Panc1 (cell line): ENCODE measurements at regions not wholly inside any gene's neighbourhood (a gene's known extent, or its start where the extent isn't known, plus 50 kb on each side); places are given as distances from the start of the nearest gene placed in this dataset.

ENCODE experiments used
- ATAC-seq: fragments of 200-7000 bp; cut with Tn5 transposase; 2 replicates; pipeline ENCODE4 v1.9.1; 2020; ENCODE audit warnings: mild to moderate bottlenecking, moderate library complexity
- BruUV-seq: library from RNA; stranded (reverse); fragments of 400-500 nt; replicated peaks from 2 replicates; lab custom pipeline; 2021; lab: Mats Ljungman, UMichigan
- CTCF ChIA-PET: fragments of 300-600 bp; sonication (Branson Sonifier 250); formaldehyde crosslinking; loops from one replicate; lab custom pipeline; 2022; ENCODE audit warnings: antibody characterized with exemption; lab: Charles Lee
- POLR2A ChIA-PET: fragments of 300-600 bp; sonication (Branson Sonifier 250); formaldehyde crosslinking; loops from one replicate; lab custom pipeline; 2022; ENCODE audit warnings: antibody characterized with exemption; lab: Charles Lee
- DNase-seq: peaks from one replicate; pipeline ENCODE4 v3.0.0-alpha.2; 2010; ENCODE audit warnings: low read depth, low spot score
- H3K27ac ChIP-seq: 2 replicates; pipeline ENCODE4 v1.5.1; 2011; ENCODE audit warnings: mild to moderate bottlenecking, low read length, inconsistent platforms
- H3K27me3 ChIP-seq: fragments of 200-500 bp; sonication (Bioruptor generic); 2 replicates; pipeline ENCODE4 v1.6.0; 2014; ENCODE audit warnings: low read length, inconsistent platforms; ENCODE audit not compliant: control insufficient read depth, insufficient read depth
- H3K36me3 ChIP-seq: fragments of 200-500 bp; sonication (Bioruptor generic); 2 replicates; pipeline ENCODE4 v1.5.1; 2014; ENCODE audit warnings: inconsistent platforms, mild to moderate bottlenecking, low read length, moderate library complexity; ENCODE audit not compliant: control insufficient read depth, insufficient read depth
- H3K4me1 ChIP-seq: 2 replicates; pipeline ENCODE4 v1.5.1; 2011; ENCODE audit warnings: inconsistent platforms, mild to moderate bottlenecking, low read length, moderate library complexity; ENCODE audit not compliant: control insufficient read depth, insufficient read depth
- H3K4me3 ChIP-seq, 2 experiments: 2 replicates each; pipeline ENCODE4 v1.5.1; 2011 to 2012; ENCODE audit warnings: low read depth in 2 of 2, low read length in 2 of 2, mild to moderate bottlenecking in 2 of 2, inconsistent platforms in 1 of 2, moderate library complexity in 1 of 2
- H3K9me3 ChIP-seq: fragments of 200-500 bp; sonication (Bioruptor generic); 2 replicates; pipeline ENCODE4 v1.5.1; 2014; ENCODE audit warnings: low read depth, mild to moderate bottlenecking, inconsistent platforms, low read length, moderate library complexity; ENCODE audit not compliant: control insufficient read depth, insufficient read depth
- POLR2AphosphoS5 ChIP-seq: IDR thresholded peaks from 2 replicates; pipeline ENCODE4 v1.6.1; 2012; ENCODE audit warnings: mild to moderate bottlenecking, low read depth, low read length, moderate library complexity
- REST ChIP-seq, 2 experiments: IDR thresholded peaks; 2 replicates each; pipeline ENCODE4 v1.6.1; 2011 to 2012; ENCODE audit warnings: low read depth in 2 of 2, control low read depth in 1 of 2, low read length in 1 of 2, mild to moderate bottlenecking in 1 of 2, moderate library complexity in 1 of 2; ENCODE audit not compliant: insufficient read depth in 1 of 2
- SIN3A ChIP-seq: IDR thresholded peaks from 2 replicates; pipeline ENCODE4 v1.6.1; 2012; ENCODE audit warnings: low read depth, mild to moderate bottlenecking, low read length, moderate library complexity, borderline replicate concordance; ENCODE audit not compliant: insufficient read depth
- TCF7L2 ChIP-seq: IDR thresholded peaks from 2 replicates; pipeline ENCODE4 v1.6.1; 2011; ENCODE audit warnings: mild to moderate bottlenecking, low read depth, low read length, inconsistent platforms
- in situ Hi-C: cut with HindIII; loops from 2 replicates; pipeline ENCODE4 v1.10.0; 2016; ENCODE audit warnings: low sequenced_read_pairs, low pct_unique_long_range_greater_than_20kb
- intact Hi-C: fragments of 100-400 bp; cut with micrococcal nuclease; formaldehyde crosslinking; loops from one replicate; pipeline ENCODE4 v1.10.0; 2022; ENCODE audit not compliant: unreplicated experiment
- TF ChIP-seq, protein P1 (sequence below): fragments of 450-650 bp; IDR thresholded peaks from 2 replicates; pipeline ENCODE4 v1.5.1; 2017; ENCODE audit warnings: mild to moderate bottlenecking

DNA sequence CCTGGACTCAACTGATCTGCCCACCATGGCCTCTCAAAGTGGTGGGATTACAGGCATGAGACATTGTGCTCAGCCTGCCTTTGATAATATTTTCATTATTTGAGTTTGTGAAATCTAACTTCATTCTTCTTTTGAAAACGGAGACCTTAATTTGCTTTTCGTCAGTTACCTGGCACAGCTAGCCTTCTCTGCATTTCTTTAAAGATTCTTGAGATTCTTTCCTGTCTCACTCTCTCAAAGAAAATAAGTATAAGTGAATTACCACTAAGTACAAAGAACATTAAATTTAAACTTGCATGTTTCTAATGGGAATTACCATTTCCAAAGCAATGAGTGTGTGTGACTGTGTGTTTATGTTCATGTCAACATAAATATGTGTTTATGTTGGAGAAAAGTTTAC, 187.9 kb downstream of the NFKBIZ start:
- Histone ChIP-seq H3K4me3 (no peak overlapping the region), H3K36me3 (no peaks in the 10 kb centered on the region), H3K4me1 (no peaks in the 10 kb centered on the region), H3K9me3 (no peaks in the 10 kb centered on the region), H3K27ac (no peak overlapping the region), H3K27me3 (no peaks in the 10 kb centered on the region)
- ATAC-seq, result no peak
- POLR2A ChIA-PET, result no interaction called here
- no peak for DNase-seq
- CTCF ChIA-PET, result no interaction called here
- no TSS peak for BruUV-seq
- intact Hi-C loops, result no loop called here
- in situ Hi-C loops, result no loop called here
- TF ChIP-seq, protein P1, sequence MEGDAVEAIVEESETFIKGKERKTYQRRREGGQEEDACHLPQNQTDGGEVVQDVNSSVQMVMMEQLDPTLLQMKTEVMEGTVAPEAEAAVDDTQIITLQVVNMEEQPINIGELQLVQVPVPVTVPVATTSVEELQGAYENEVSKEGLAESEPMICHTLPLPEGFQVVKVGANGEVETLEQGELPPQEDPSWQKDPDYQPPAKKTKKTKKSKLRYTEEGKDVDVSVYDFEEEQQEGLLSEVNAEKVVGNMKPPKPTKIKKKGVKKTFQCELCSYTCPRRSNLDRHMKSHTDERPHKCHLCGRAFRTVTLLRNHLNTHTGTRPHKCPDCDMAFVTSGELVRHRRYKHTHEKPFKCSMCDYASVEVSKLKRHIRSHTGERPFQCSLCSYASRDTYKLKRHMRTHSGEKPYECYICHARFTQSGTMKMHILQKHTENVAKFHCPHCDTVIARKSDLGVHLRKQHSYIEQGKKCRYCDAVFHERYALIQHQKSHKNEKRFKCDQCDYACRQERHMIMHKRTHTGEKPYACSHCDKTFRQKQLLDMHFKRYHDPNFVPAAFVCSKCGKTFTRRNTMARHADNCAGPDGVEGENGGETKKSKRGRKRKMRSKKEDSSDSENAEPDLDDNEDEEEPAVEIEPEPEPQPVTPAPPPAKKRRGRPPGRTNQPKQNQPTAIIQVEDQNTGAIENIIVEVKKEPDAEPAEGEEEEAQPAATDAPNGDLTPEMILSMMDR, result no peak
- TF ChIP-seq REST (IDR thresholded peaks at IDR 0.05; ENCODE audit: insufficient read depth in 1 of 2, low read depth in 2 of 2, low read length in 1 of 2) (no peak), SIN3A (no peak), TCF7L2 (no peak), POLR2AphosphoS5 (no peak)

- Histone ChIP-seq H3K27ac (no peak overlapping the region), H3K36me3 (no peaks in the 10 kb centered on the region), H3K4me3 (no peak overlapping the region), H3K4me1 (no peaks in the 10 kb centered on the region), H3K27me3 (no peaks in the 10 kb centered on the region), H3K9me3 (no peaks in the 10 kb centered on the region)
- ChIA-PET POLR2A (interaction anchor here (0.7 kb wide), 1 partner anchor 77 kb away, joined by 4 read pairs; no protein-coding TSS in a partner anchor), CTCF (interaction anchor here (0.7 kb wide), 1 partner anchor 66 kb away, joined by 3 read pairs; no protein-coding TSS in a partner anchor)
- no TSS peak for BruUV-seq
- in situ Hi-C loops, result no loop called here
- DNase-seq (no peak), ATAC-seq (no peak)
- intact Hi-C loops, result no loop called here
- TF ChIP-seq POLR2AphosphoS5 (no peak), REST (IDR thresholded peaks at IDR 0.05; ENCODE audit: insufficient read depth in 1 of 2, low read depth in 2 of 2, low read length in 1 of 2) (no peak), TCF7L2 (no peak), SIN3A (no peak)
- TF ChIP-seq, protein P1, result no peak
These were observed 188.5 kb downstream of the NFKBIZ start for GRCh38 chr3:102037791-102038190.
